AG04449 (cell line): ENCODE measurements at regions not wholly inside any gene's neighbourhood (a gene's known extent, or its start where the extent isn't known, plus 50 kb on each side); places are given as distances from the start of the nearest gene placed in this dataset.

Source experiments
- CTCF ChIA-PET: fragments of 350-600 bp; formaldehyde crosslinking; extraction: SDS; loops from one replicate; lab custom pipeline; 2021; ENCODE audit warnings: antibody characterized with exemption; lab: Yijun Ruan, JAX
- POLR2A ChIA-PET: fragments of 400-600, 350-600 bp; formaldehyde crosslinking; extraction: SDS; loops from one replicate; lab custom pipeline; 2020; ENCODE audit warnings: antibody characterized with exemption, inconsistent platforms; lab: Yijun Ruan, JAX
- DNase-seq: peaks from one replicate; pipeline ENCODE4 v3.0.0-alpha.2; 2010; ENCODE audit warnings: low read depth, low spot score
- H3K4me3 ChIP-seq: 2 replicates; pipeline ENCODE4 v1.5.1; 2011; ENCODE audit warnings: low read depth, mild to moderate bottlenecking, control low read depth, low read length
- TF ChIP-seq, protein P1 (sequence below): IDR thresholded peaks from one replicate; pipeline ENCODE4 v1.5.1; 2011; ENCODE audit warnings: mild to moderate bottlenecking, moderate library complexity, low read length, control low read depth, inconsistent platforms; ENCODE audit not compliant: insufficient read depth; ENCODE audit errors: missing control alignments

DNA sequence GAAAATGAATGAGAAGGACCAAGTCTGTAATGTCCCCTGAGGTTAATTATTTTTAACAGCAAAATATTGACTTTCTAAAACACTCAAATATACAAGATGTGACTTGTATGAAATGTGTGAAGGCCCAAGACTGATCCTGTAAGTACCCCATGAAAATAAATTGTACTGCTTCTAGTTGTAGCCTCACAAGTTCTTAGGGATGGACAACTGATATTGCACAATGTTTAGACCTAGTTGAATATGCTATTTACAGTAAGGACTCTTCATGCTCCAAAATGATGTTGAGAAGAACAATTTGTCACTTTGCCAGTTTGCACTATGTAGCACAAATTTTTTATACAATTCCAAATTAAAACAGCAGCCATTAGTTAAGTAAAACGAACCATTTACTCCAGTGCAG is 139.7 kb upstream of the GDNF start:
- no peak overlapping the region for H3K4me3 ChIP-seq
- CTCF ChIA-PET, result no interaction called here

DNA sequence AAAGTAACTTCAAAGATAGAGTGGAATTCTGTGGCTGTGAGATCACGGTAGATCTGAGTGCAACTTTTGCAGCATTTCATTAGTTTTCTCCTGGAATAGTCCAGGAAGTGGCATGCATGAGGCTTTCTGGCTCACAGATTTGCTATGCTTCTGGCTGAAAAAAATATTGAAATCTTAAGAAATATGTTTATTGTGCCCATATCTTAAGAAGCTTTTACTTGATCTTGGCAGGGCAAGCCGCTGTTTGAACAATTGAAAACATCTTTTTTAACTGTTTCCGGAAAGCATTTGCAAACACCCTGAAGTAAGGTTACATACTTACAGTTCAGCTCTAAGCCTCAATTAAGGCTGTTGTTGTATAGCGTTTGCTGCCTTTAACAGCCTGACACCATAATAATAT is 135.7 kb upstream of the GDNF start:
- TF ChIP-seq, protein P1, sequence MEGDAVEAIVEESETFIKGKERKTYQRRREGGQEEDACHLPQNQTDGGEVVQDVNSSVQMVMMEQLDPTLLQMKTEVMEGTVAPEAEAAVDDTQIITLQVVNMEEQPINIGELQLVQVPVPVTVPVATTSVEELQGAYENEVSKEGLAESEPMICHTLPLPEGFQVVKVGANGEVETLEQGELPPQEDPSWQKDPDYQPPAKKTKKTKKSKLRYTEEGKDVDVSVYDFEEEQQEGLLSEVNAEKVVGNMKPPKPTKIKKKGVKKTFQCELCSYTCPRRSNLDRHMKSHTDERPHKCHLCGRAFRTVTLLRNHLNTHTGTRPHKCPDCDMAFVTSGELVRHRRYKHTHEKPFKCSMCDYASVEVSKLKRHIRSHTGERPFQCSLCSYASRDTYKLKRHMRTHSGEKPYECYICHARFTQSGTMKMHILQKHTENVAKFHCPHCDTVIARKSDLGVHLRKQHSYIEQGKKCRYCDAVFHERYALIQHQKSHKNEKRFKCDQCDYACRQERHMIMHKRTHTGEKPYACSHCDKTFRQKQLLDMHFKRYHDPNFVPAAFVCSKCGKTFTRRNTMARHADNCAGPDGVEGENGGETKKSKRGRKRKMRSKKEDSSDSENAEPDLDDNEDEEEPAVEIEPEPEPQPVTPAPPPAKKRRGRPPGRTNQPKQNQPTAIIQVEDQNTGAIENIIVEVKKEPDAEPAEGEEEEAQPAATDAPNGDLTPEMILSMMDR, result no peak
- H3K4me3 ChIP-seq, result no peak overlapping the region
- ChIA-PET CTCF (no interaction called here), POLR2A (no interaction called here)
- DNase-seq, result no peak

More for the DNA sequence above, 139.7 kb upstream of the GDNF start:
- POLR2A ChIA-PET, result no interaction called here
- no peak for DNase-seq
- TF ChIP-seq, protein P1, result no peak

- POLR2A ChIA-PET, result no interaction called here
These were observed 131.7 kb upstream of the GDNF start for GRCh38 chr5:37971483-37972024.

DNA sequence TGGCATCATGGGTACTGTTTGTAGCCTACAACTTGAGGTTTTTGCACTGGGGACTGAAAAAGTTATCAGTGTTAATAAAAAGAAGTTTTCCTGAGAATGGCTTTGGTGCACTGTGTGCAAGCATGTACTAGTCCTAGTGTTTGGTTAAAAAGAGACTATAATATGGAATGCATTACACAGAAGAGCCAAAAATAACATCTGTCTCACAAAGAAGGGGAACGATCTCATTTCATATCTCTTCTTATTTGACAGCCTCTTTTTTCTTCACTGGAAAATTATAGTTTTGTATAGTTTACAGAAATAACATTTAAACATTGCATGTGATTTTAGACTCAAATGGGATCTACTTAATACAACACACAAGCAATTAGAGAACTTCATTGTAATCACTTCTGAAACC is 127.0 kb upstream of the GDNF start:
- POLR2A ChIA-PET, result no interaction called here

More at GRCh38 chr5:37971483-37972024, 131.7 kb upstream of the GDNF start:
- no peak for DNase-seq
- CTCF ChIA-PET, result no interaction called here
- TF ChIP-seq, protein P1, result no peak
- no peak overlapping the region for H3K4me3 ChIP-seq

GRCh38 chr5:37966291-37966690 is 126.5 kb upstream of the GDNF start:
- H3K4me3 ChIP-seq, result no peak overlapping the region
- ChIA-PET POLR2A (no interaction called here), CTCF (interaction anchor here (1.1 kb wide), 1 partner anchor 130 kb away, joined by 3 read pairs; no protein-coding TSS in a partner anchor)
- TF ChIP-seq, protein P1, result no peak
- DNase-seq, result no peak

More for the DNA sequence above, 127.0 kb upstream of the GDNF start:
- TF ChIP-seq, protein P1, result no peak
- no peak overlapping the region for H3K4me3 ChIP-seq
- CTCF ChIA-PET, result interaction anchor here (1.1 kb wide), 1 partner anchor 130 kb away, joined by 3 read pairs; no protein-coding TSS in a partner anchor
- no peak for DNase-seq

GRCh38 chr5:37962389-37962788 is 122.5 kb upstream of the GDNF start:
- TF ChIP-seq, protein P1, result no peak
- ChIA-PET POLR2A (no interaction called here), CTCF (no interaction called here)
- DNase-seq, result no peak
- no peak overlapping the region for H3K4me3 ChIP-seq
